GM18907 (cell line): ENCODE measurements at regions not wholly inside any gene's neighbourhood (a gene's known extent, or its start where the extent isn't known, plus 50 kb on each side); places are given as distances from the start of the nearest gene placed in this dataset.

Experiments used
- ATAC-seq: cut with Tn5 transposase; IDR thresholded peaks from one replicate; pipeline ENCODE4 v1.9.1; 2021; ENCODE audit warnings: mild to moderate bottlenecking, moderate library complexity; ENCODE audit not compliant: unreplicated experiment

- ATAC-seq: no peak
These were observed 702.4 kb upstream of the LRRC4C start for GRCh38 chr11:42161886-42162285.

GRCh38 chr11:42169191-42169590 lies 709.7 kb upstream of the LRRC4C start:
- no peak for ATAC-seq

GRCh38 chr11:42170601-42171000 lies 711.1 kb upstream of the LRRC4C start:
- ATAC-seq: no peak

DNA sequence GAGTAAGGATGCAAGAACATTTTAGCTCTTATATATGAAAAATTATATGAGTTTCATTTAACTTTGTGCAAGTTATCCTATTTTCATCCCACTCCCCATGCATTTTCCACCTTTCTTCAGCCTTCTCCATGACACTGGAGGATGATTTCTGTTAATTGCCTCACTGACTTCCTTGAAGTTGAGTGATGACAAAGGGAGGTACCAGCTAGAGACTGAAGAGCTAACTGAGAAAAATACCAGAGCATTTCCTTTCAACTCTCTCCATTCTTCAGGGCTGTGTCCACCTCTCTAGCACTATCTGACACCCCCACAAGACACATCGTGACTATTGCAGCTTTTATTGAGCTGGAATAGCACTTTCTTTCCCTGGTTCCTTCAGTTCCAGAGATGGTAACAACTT lies 711.6 kb upstream of the LRRC4C start:
- ATAC-seq: no peak

GRCh38 chr11:42172441-42172840 lies 713.0 kb upstream of the LRRC4C start:
- no peak for ATAC-seq

DNA sequence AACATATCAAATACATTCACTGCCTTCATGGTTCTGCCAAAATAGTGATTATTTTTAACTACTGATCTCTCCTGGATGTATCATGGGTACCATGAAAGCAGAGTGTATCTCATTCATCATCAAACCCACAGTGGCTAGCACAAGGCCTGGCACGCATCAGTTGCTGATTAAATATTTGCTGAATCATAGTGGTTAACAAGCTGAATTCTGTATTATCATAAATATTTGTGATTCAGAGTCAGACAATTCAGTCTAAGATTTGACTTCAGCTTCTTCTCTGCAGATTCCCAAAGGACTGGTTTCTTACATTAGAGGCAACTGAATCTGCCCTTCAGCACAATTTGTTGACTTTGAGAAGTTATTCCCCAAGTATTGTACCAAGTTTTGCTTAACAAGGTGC lies 715.8 kb upstream of the LRRC4C start:
- no peak for ATAC-seq

GRCh38 chr11:42179216-42179615 lies 719.8 kb upstream of the LRRC4C start:
- ATAC-seq: no peak

DNA sequence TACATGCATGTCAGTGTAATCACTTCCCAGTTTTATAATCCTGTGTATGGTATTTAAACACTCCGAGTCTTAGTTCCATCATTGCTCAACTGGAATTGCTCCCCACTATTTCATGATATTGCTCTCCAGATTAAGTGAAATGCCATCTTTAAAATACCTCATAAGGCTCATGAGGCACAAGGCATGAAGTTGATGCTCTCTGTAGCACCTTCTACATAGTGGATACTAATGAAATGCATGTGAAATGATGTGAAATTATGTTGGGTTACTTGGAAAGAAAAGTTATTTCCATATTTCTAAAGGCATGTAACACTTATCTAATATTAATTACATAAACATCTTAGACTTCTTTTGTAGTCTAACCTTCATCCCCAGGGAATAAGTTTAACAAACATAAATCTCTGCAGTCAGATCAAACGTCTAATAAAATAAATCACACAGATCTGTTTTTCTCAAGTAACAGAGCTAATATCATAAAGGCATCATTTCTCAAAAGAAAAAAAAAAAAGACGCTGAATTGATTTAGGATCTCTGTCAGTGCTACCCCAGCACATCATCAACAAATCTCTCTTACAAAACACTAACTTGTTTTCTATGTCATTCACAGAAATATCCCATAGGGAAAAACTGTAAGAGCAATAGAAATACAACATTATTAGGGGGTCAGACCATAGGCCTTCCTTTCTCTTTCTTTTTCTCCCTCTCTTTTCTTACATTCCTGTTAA lies 736.0 kb upstream of the LRRC4C start:
- ATAC-seq: no peak

- no peak for ATAC-seq
These were observed 740.9 kb upstream of the LRRC4C start for GRCh38 chr11:42200311-42200710.

GRCh38 chr11:42201603-42202148 lies 742.2 kb upstream of the LRRC4C start:
- no peak for ATAC-seq

GRCh38 chr11:42205518-42205917 lies 746.1 kb upstream of the LRRC4C start:
- ATAC-seq: no peak

GRCh38 chr11:42225664-42226063 lies 766.2 kb upstream of the LRRC4C start:
- ATAC-seq: no peak

GRCh38 chr11:42232673-42233072 lies 773.2 kb upstream of the LRRC4C start:
- ATAC-seq: no peak

- ATAC-seq: no peak
These were observed 775.0 kb upstream of the LRRC4C start for GRCh38 chr11:42234451-42234951.

- ATAC-seq: no peak
These were observed 778.3 kb upstream of the LRRC4C start for GRCh38 chr11:42237701-42238235.

GRCh38 chr11:42239188-42239587 lies 779.7 kb upstream of the LRRC4C start:
- no peak for ATAC-seq

GRCh38 chr11:42243385-42243784 lies 783.9 kb upstream of the LRRC4C start:
- ATAC-seq: no peak

DNA sequence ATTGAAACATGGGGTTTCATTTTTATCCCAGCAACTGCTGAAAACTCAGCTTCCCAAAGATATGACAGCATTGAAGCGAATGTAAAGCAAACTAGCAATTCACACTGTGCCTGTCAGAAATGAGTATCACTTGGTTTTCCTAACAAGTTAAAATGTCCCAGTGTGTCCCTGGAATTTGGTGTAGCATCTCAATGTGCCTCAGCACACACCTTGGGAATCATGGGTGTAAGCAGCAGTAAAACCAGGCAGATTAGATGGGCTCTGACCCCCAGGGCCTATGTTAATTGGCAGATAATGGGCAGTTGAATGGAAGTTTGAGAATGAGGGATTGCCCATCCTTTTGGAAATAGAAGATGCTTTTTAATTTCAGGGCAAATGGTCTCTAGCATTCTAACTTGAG lies 784.9 kb upstream of the LRRC4C start:
- ATAC-seq: no peak

- ATAC-seq: no peak
These were observed 789.9 kb upstream of the LRRC4C start for GRCh38 chr11:42249401-42249800.

GRCh38 chr11:42249956-42250355 lies 790.5 kb upstream of the LRRC4C start:
- ATAC-seq: no peak

DNA sequence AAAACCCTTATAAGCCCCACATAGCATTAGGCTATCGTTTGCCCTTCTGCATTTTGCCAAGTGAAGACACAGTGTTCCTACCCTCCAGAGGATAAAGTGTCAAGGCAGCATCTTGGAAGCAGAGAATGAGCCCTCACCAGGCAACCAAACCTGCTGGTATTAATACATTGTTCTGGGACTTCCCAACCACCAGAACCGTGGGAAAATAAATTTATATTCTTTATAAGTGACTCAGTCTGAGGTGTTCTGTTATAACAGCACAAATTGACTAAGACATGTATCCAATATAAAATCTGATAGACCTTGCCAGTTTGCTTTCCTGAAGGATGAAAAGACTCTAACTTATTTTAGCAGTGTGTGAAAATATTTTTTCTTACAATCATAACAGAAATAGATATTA lies 792.5 kb upstream of the LRRC4C start:
- no peak for ATAC-seq

DNA sequence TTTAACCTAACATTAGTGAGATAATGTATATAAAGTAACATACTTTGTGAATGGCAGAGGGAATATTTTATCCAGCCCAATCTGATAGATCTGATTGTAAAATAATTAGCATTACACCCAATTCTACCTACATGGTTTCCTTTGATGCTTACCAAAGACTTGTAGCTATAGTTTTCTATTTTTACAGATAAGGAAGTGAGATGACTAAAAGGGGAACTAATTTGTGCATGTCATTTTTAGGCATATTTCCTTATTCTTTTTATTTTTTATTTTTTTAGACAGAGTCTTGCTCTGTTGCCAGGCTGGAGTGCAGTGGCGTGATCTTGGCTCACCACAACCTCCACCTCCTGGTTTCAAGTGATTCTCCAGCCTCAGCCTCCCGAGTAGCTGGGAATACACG lies 793.7 kb upstream of the LRRC4C start:
- ATAC-seq: no peak
